ENCODE measurements at regions not wholly inside any gene's neighbourhood (a gene's known extent, or its start where the extent isn't known, plus 50 kb on each side); places are given as distances from the start of the nearest gene placed in this dataset.

DNA sequence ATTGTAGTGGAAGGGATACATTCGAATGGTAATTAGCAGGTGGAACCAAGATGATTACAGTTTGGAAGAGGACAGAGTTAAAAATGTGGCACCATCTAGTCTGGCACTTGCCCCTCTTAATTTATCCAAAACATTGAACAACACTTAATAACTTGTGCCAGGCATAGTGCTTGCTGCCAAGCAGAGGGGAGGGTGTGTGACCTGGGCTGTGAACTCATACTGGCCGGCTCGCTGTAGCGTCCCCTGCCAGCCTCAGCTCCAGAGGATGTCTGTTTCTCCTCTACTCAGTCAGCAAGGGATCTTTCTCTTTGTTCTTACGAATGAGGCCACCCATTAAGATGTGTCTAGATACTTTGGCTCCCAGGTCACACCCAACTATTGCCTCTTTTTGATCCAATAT, 179.4 kb upstream of the INHBA start:
- no peak for TF ChIP-seq CTCF (IDR thresholded peaks at IDR 0.05; ENCODE audit: low read depth, low read length)
- no peak for TF ChIP-seq EZH2phosphoT487 (IDR thresholded peaks at IDR 0.05; ENCODE audit: low read depth)
